ENCODE measurements at regions not wholly inside any gene's neighbourhood (a gene's known extent, or its start where the extent isn't known, plus 50 kb on each side); places are given as distances from the start of the nearest gene placed in this dataset.
"Not testable (repeated sequence)": the region's sequence is repeated elsewhere in the genome, so short reads cannot be mapped to it uniquely, and the experiment has no call there.

- Histone ChIP-seq H3T11ph (ENCODE audit: low read length) (no peak overlapping the region), H4K91ac (ENCODE audit: insufficient read length, low read depth, low read length) (no peak overlapping the region), H3K79me2 (ENCODE audit: insufficient read depth, low read length) (no peaks in the 10 kb centered on the region), H3K18ac (ENCODE audit: insufficient read length, low read depth, low read length) (no peak overlapping the region), H2AK5ac (ENCODE audit: insufficient read length, low read length) (no peak overlapping the region), H2AFZ (ENCODE audit: low read length) (no peak overlapping the region), H4K8ac (replicated peaks; ENCODE audit: insufficient read length, low read depth, low read length) (no peak overlapping the region), H3K14ac (ENCODE audit: insufficient read depth, low read length) (no peak overlapping the region), H2BK20ac (ENCODE audit: low read depth, low read length, poor library complexity, severe bottlenecking) (no peak overlapping the region), H2BK15ac (ENCODE audit: low read depth, low read length) (no peak overlapping the region), H3K79me1 (ENCODE audit: insufficient read depth, low read depth, low read length, poor library complexity, severe bottlenecking) (no peaks in the 10 kb centered on the region), H3K56ac (ENCODE audit: insufficient read length, low read depth, low read length) (no peak overlapping the region), H3K23ac (ENCODE audit: insufficient read length, low read depth, low read length) (no peak overlapping the region), H3K4me2 (ENCODE audit: insufficient read depth, insufficient read length, low read length) (no peak overlapping the region), H4K20me1 (ENCODE audit: control insufficient read depth, insufficient read depth, insufficient read length) (no peaks in the 10 kb centered on the region), H2BK12ac (ENCODE audit: insufficient read length, low read depth, low read length) (no peak overlapping the region), H3K27me3 (ENCODE audit: insufficient read depth, low read length) (no peaks in the 10 kb centered on the region), H3K9ac (ENCODE audit: extremely low read depth, insufficient read length, low read length) (no peak overlapping the region), H3K27ac (ENCODE audit: insufficient read length, low read depth, low read length) (no peak overlapping the region), H2BK5ac (ENCODE audit: insufficient read length, low read length) (no peak overlapping the region), H3K23me2 (ENCODE audit: insufficient read length, low read depth, low read length, poor library complexity, severe bottlenecking) (no peaks in the 10 kb centered on the region), H4K5ac (ENCODE audit: insufficient read length, low read depth, low read length) (no peak overlapping the region), H3K9me3 (ENCODE audit: control insufficient read depth, low read depth, low read length) (no peaks in the 10 kb centered on the region), H3K4ac (ENCODE audit: low read depth, low read length) (no peak overlapping the region), H3K4me1 (ENCODE audit: insufficient read depth, low read length) (no peaks in the 10 kb centered on the region), H2BK120ac (ENCODE audit: low read depth, low read length, poor library complexity, severe bottlenecking) (no peak overlapping the region)
- H3K4me3 Mint-ChIP-seq = no peak overlapping the region
- peaks cover 13 to 39% (median 34%) of the 10 kb centered on the region in 3 experiments; a peak in 6 of 7 replicates for H3K36me3 Mint-ChIP-seq (ENCODE audit: insufficient read depth in 1 of 3, low read depth in 3 of 3)
- no peak overlapping the region for H3K27ac Mint-ChIP-seq
- no peaks in the 10 kb centered on the region for H3K27me3 Mint-ChIP-seq (ENCODE audit: low read depth)
- H3K9me3 Mint-ChIP-seq = no peaks in the 10 kb centered on the region
- TF ChIP-seq, protein P1, sequence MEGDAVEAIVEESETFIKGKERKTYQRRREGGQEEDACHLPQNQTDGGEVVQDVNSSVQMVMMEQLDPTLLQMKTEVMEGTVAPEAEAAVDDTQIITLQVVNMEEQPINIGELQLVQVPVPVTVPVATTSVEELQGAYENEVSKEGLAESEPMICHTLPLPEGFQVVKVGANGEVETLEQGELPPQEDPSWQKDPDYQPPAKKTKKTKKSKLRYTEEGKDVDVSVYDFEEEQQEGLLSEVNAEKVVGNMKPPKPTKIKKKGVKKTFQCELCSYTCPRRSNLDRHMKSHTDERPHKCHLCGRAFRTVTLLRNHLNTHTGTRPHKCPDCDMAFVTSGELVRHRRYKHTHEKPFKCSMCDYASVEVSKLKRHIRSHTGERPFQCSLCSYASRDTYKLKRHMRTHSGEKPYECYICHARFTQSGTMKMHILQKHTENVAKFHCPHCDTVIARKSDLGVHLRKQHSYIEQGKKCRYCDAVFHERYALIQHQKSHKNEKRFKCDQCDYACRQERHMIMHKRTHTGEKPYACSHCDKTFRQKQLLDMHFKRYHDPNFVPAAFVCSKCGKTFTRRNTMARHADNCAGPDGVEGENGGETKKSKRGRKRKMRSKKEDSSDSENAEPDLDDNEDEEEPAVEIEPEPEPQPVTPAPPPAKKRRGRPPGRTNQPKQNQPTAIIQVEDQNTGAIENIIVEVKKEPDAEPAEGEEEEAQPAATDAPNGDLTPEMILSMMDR (conservative IDR thresholded peaks at IDR 0.05) = peak; percentile 56
- no CpG with 5 or more reads among the region's 6 CpGs for WGBS (ENCODE audit: extremely low coverage, insufficient read length, low lambda C conversion rate)
- H3K4me1 Mint-ChIP-seq = no peaks in the 10 kb centered on the region
- DNase-seq = peak; percentile 67
Measured at GRCh38 chr16:70018254-70018653, 67.1 kb downstream of the CLEC18A start.

- not testable (repeated sequence) for H2BK20ac ChIP-seq (ENCODE audit: low read depth, low read length, poor library complexity, severe bottlenecking); H3K4me2 ChIP-seq (ENCODE audit: insufficient read depth, insufficient read length, low read length); H3K27ac Mint-ChIP-seq; H3K9me3 Mint-ChIP-seq; H3K4me1 ChIP-seq (ENCODE audit: insufficient read depth, low read length); H4K5ac ChIP-seq (ENCODE audit: insufficient read length, low read depth, low read length); H2AK5ac ChIP-seq (ENCODE audit: insufficient read length, low read length); H3K27me3 Mint-ChIP-seq (ENCODE audit: low read depth); H2BK12ac ChIP-seq (ENCODE audit: insufficient read length, low read depth, low read length); H4K20me1 ChIP-seq (ENCODE audit: control insufficient read depth, insufficient read depth, insufficient read length); H2BK5ac ChIP-seq (ENCODE audit: insufficient read length, low read length); H3K23me2 ChIP-seq (ENCODE audit: insufficient read length, low read depth, low read length, poor library complexity, severe bottlenecking); H2BK120ac ChIP-seq (ENCODE audit: low read depth, low read length, poor library complexity, severe bottlenecking); H3K27me3 ChIP-seq (ENCODE audit: insufficient read depth, low read length); H3K4me1 Mint-ChIP-seq; H3K23ac ChIP-seq (ENCODE audit: insufficient read length, low read depth, low read length); H3K56ac ChIP-seq (ENCODE audit: insufficient read length, low read depth, low read length); H3T11ph ChIP-seq (ENCODE audit: low read length); H2AFZ ChIP-seq (ENCODE audit: low read length); H4K91ac ChIP-seq (ENCODE audit: insufficient read length, low read depth, low read length); H3K9me3 ChIP-seq (ENCODE audit: control insufficient read depth, low read depth, low read length); H3K79me2 ChIP-seq (ENCODE audit: insufficient read depth, low read length); H3K79me1 ChIP-seq (ENCODE audit: insufficient read depth, low read depth, low read length, poor library complexity, severe bottlenecking); DNase-seq; H3K4ac ChIP-seq (ENCODE audit: low read depth, low read length); H4K8ac ChIP-seq (replicated peaks; ENCODE audit: insufficient read length, low read depth, low read length); H3K27ac ChIP-seq (ENCODE audit: insufficient read length, low read depth, low read length); H3K9ac ChIP-seq (ENCODE audit: extremely low read depth, insufficient read length, low read length); H3K4me3 Mint-ChIP-seq; H3K14ac ChIP-seq (ENCODE audit: insufficient read depth, low read length); H3K18ac ChIP-seq (ENCODE audit: insufficient read length, low read depth, low read length); H2BK15ac ChIP-seq (ENCODE audit: low read depth, low read length)
- H3K36me3 Mint-ChIP-seq (ENCODE audit: insufficient read depth in 1 of 3, low read depth in 3 of 3) = peaks cover 19 to 31% (median 25%) of the 10 kb centered on the region in 3 experiments; a peak in 6 of 7 replicates
- WGBS (ENCODE audit: extremely low coverage, insufficient read length, low lambda C conversion rate) = no CpG with 5 or more reads among the region's 5 CpGs
Measured at GRCh38 chr16:70023207-70023606, 72.1 kb downstream of the CLEC18A start.

All from H9 (cell line).